ENCODE measurements at regions not wholly inside any gene's neighbourhood (a gene's known extent, or its start where the extent isn't known, plus 50 kb on each side); places are given as distances from the start of the nearest gene placed in this dataset.

- Histone ChIP-seq H3K9ac (ENCODE audit: low read depth, low read length) (no peak overlapping the region), H3K36me3 (ENCODE audit: control insufficient read depth, insufficient read depth, low read length) (no peaks in the 10 kb centered on the region), H3K9me1 (ENCODE audit: insufficient read depth, low read length) (no peaks in the 10 kb centered on the region), H3K4me1 (ENCODE audit: control insufficient read depth, insufficient read depth, low read length) (no peaks in the 10 kb centered on the region), H3K27me3 (ENCODE audit: control insufficient read depth, insufficient read depth, low read length) (no peaks in the 10 kb centered on the region), H4K91ac (ENCODE audit: insufficient read depth, low read depth, low read length) (no peak overlapping the region), H4K5ac (ENCODE audit: low read depth, low read length) (no peak overlapping the region), H3K56ac (ENCODE audit: extremely low read depth, insufficient read depth, low read length) (no peak overlapping the region), H4K8ac (ENCODE audit: low read depth in 2 of 2, low read length in 2 of 2) (no peak overlapping the region), H2BK20ac (ENCODE audit: low read depth, low read length) (no peak overlapping the region), H3K27ac (ENCODE audit: insufficient read depth, low read length) (no peak overlapping the region), H3K9me3 (ENCODE audit: control insufficient read depth, insufficient read depth, low read length) (peaks cover 12% of the 10 kb centered on the region), H3K79me1 (ENCODE audit: low read depth in 1 of 2, low read length in 2 of 2) (no peaks in the 10 kb centered on the region), H2BK15ac (ENCODE audit: low read depth, low read length) (no peak overlapping the region), H3K4me3 (ENCODE audit: insufficient read depth, low read depth, low read length) (no peak overlapping the region), H3K14ac (replicated peaks; ENCODE audit: low read depth, low read length) (no peak overlapping the region), H2BK120ac (ENCODE audit: low read depth, low read length) (no peak overlapping the region), H2BK5ac (ENCODE audit: low read depth, low read length, poor library complexity, severe bottlenecking) (no peak overlapping the region), H3K23ac (ENCODE audit: low read depth, low read length) (no peak overlapping the region), H2AK9ac (replicated peaks; ENCODE audit: low read depth, low read length, poor library complexity) (no peak overlapping the region), H4K20me1 (ENCODE audit: insufficient read depth, low read length) (no peaks in the 10 kb centered on the region), H3K4me2 (ENCODE audit: low read depth, low read length) (no peak overlapping the region), H3K18ac (ENCODE audit: low read depth, low read length) (no peak overlapping the region), H2AFZ (replicated peaks; ENCODE audit: low read length, poor library complexity) (no peak overlapping the region), H2AK5ac (ENCODE audit: low read depth, low read length) (no peak overlapping the region), H3K4ac (ENCODE audit: low read depth, low read length) (no peak overlapping the region)
- in situ Hi-C loops (cut with MboI; ENCODE audit: low sequenced_read_pairs) (no loop called here), intact Hi-C loops (cut with micrococcal nuclease) (no loop called here), dilution Hi-C loops (cut with HindIII; ENCODE audit: low sequenced_read_pairs, unreplicated experiment) (no loop called here)
- BruUV-seq (replicated peaks): no TSS peak
- no peak for DNase-seq
- TF ChIP-seq MAFK (IDR thresholded peaks at IDR 0.05; ENCODE audit: low read depth, low read length) (0 out of 2 replicates have a peak, but pooled peaks have one; percentile 17), CTCF (conservative IDR thresholded peaks at IDR 0.05; ENCODE audit: low read depth, low read length) (no peak)
- ChIA-PET CTCF (no interaction called here), POLR2A (ENCODE audit: unreplicated experiment) (no interaction called here)
- ATAC-seq (ENCODE audit: low read depth): no peak
Measured at GRCh38 chr9:11158676-11159075, 545.9 kb upstream of the PTPRD start.

Measured in IMR-90 (cell line).